ENCODE measurements at regions not wholly inside any gene's neighbourhood (a gene's known extent, or its start where the extent isn't known, plus 50 kb on each side); places are given as distances from the start of the nearest gene placed in this dataset.

GRCh38 chr6:133743621-133744020 lies 145.3 kb upstream of the TCF21 start:
- no peak overlapping the region for H3K27ac ChIP-seq
- no peak for DNase-seq (ENCODE audit: low read depth, low spot score)

- H3K27ac ChIP-seq, result peak overlapping the region; percentile 88
- DNase-seq (ENCODE audit: low read depth, low spot score), result no peak
These were observed 142.5 kb upstream of the TCF21 start for GRCh38 chr6:133746417-133746770.

- DNase-seq (ENCODE audit: low read depth, low spot score), result no peak
These were observed 140.3 kb upstream of the TCF21 start for GRCh38 chr6:133748628-133749027.

GRCh38 chr6:133749427-133749826 lies 139.5 kb upstream of the TCF21 start:
- no peak for DNase-seq (ENCODE audit: low read depth, low spot score)
- no peak overlapping the region for H3K27ac ChIP-seq

More at GRCh38 chr6:133748628-133749027, 140.3 kb upstream of the TCF21 start:
- no peak overlapping the region for H3K27ac ChIP-seq

GRCh38 chr6:133752129-133752528 lies 136.8 kb upstream of the TCF21 start:
- DNase-seq (ENCODE audit: low read depth, low spot score), result no peak
- no peak overlapping the region for H3K27ac ChIP-seq

GRCh38 chr6:133753756-133754155 lies 135.2 kb upstream of the TCF21 start:
- H3K27ac ChIP-seq, result no peak overlapping the region
- DNase-seq (ENCODE audit: low read depth, low spot score), result no peak

GRCh38 chr6:133754298-133754697 lies 134.6 kb upstream of the TCF21 start:
- no peak for DNase-seq (ENCODE audit: low read depth, low spot score)
- H3K27ac ChIP-seq, result no peak overlapping the region

GRCh38 chr6:133756078-133756695 lies 132.7 kb upstream of the TCF21 start:
- no peak overlapping the region for H3K27ac ChIP-seq
- no peak for DNase-seq (ENCODE audit: low read depth, low spot score)

GRCh38 chr6:133757335-133757734 lies 131.6 kb upstream of the TCF21 start:
- DNase-seq (ENCODE audit: low read depth, low spot score), result no peak
- no peak overlapping the region for H3K27ac ChIP-seq

- no peak overlapping the region for H3K27ac ChIP-seq
- no peak for DNase-seq (ENCODE audit: low read depth, low spot score)
These were observed 130.0 kb upstream of the TCF21 start for GRCh38 chr6:133758815-133759335.

GRCh38 chr6:133759524-133759923 lies 129.4 kb upstream of the TCF21 start:
- DNase-seq (ENCODE audit: low read depth, low spot score), result no peak
- H3K27ac ChIP-seq, result no peak overlapping the region

- no peak overlapping the region for H3K27ac ChIP-seq
- no peak for DNase-seq (ENCODE audit: low read depth, low spot score)
These were observed 127.2 kb upstream of the TCF21 start for GRCh38 chr6:133761706-133762105.

GRCh38 chr6:133764008-133764753 lies 124.7 kb upstream of the TCF21 start:
- DNase-seq (ENCODE audit: low read depth, low spot score), result no peak
- no peak overlapping the region for H3K27ac ChIP-seq

GRCh38 chr6:133764754-133765208 lies 124.1 kb upstream of the TCF21 start:
- DNase-seq (ENCODE audit: low read depth, low spot score), result no peak
- no peak overlapping the region for H3K27ac ChIP-seq

- peak; percentile 46 for DNase-seq (ENCODE audit: low read depth, low spot score)
- H3K27ac ChIP-seq, result peak overlapping the region; percentile 59
These were observed 121.4 kb upstream of the TCF21 start for GRCh38 chr6:133767357-133767970.

GRCh38 chr6:133768656-133769295 lies 120.1 kb upstream of the TCF21 start:
- peak; percentile 48 for DNase-seq (ENCODE audit: low read depth, low spot score)
- peak overlapping the region; percentile 59 for H3K27ac ChIP-seq

- DNase-seq (ENCODE audit: low read depth, low spot score), result no peak
- H3K27ac ChIP-seq, result peak overlapping the region; percentile 59
These were observed 119.5 kb upstream of the TCF21 start for GRCh38 chr6:133769463-133769862.

- H3K27ac ChIP-seq, result no peak overlapping the region
- DNase-seq (ENCODE audit: low read depth, low spot score), result no peak
These were observed 116.3 kb upstream of the TCF21 start for GRCh38 chr6:133772567-133772966.

GRCh38 chr6:133773776-133774175 lies 115.1 kb upstream of the TCF21 start:
- no peak for DNase-seq (ENCODE audit: low read depth, low spot score)
- peak overlapping the region; percentile 46 for H3K27ac ChIP-seq

- DNase-seq (ENCODE audit: low read depth, low spot score), result no peak
- peak overlapping the region; percentile 46 for H3K27ac ChIP-seq
These were observed 114.6 kb upstream of the TCF21 start for GRCh38 chr6:133774356-133774755.

All from epithelial cell of prostate (primary cell).